ENCODE measurements at regions not wholly inside any gene's neighbourhood (a gene's known extent, or its start where the extent isn't known, plus 50 kb on each side); places are given as distances from the start of the nearest gene placed in this dataset.
"Not testable (repeated sequence)": the region's sequence is repeated elsewhere in the genome, so short reads cannot be mapped to it uniquely, and the experiment has no call there.

- DNase-seq (ENCODE audit: low spot score), result no peak
Observed at GRCh38 chr10:108598831-108599230, 1324.5 kb downstream of the XPNPEP1 start.

GRCh38 chr10:108598320-108598695 lies 1325.0 kb downstream of the XPNPEP1 start:
- DNase-seq (ENCODE audit: low spot score), result no peak

GRCh38 chr10:108597657-108598319 lies 1325.5 kb downstream of the XPNPEP1 start:
- no peak for DNase-seq (ENCODE audit: low spot score)

GRCh38 chr10:108597031-108597430 lies 1326.3 kb downstream of the XPNPEP1 start:
- no peak for DNase-seq (ENCODE audit: low spot score)

- DNase-seq (ENCODE audit: low spot score), result no peak
Observed at GRCh38 chr10:108592956-108593355, 1330.4 kb downstream of the XPNPEP1 start.

- no peak for DNase-seq (ENCODE audit: low spot score)
Observed at GRCh38 chr10:108591417-108591816, 1331.9 kb downstream of the XPNPEP1 start.

- no peak for DNase-seq (ENCODE audit: low spot score)
Observed at GRCh38 chr10:108586424-108586823, 1336.9 kb downstream of the XPNPEP1 start.

- no peak for DNase-seq (ENCODE audit: low spot score)
Observed at GRCh38 chr10:108583877-108584276, 1339.4 kb downstream of the XPNPEP1 start.

- no peak for DNase-seq (ENCODE audit: low spot score)
Observed at GRCh38 chr10:108582888-108583287, 1340.4 kb downstream of the XPNPEP1 start.

GRCh38 chr10:108582387-108582786 lies 1340.9 kb downstream of the XPNPEP1 start:
- DNase-seq (ENCODE audit: low spot score), result no peak

- no peak for DNase-seq (ENCODE audit: low spot score)
Observed at GRCh38 chr10:108578258-108578657, 1345.1 kb downstream of the XPNPEP1 start.

- no peak for DNase-seq (ENCODE audit: low spot score)
Observed at GRCh38 chr10:108574233-108574632, 1349.1 kb downstream of the XPNPEP1 start.

- DNase-seq (ENCODE audit: low spot score), result no peak
Observed at GRCh38 chr10:108568824-108569223, 1354.5 kb downstream of the XPNPEP1 start.

- DNase-seq (ENCODE audit: low spot score), result no peak
Observed at GRCh38 chr10:108567899-108568752, 1355.2 kb downstream of the XPNPEP1 start.

GRCh38 chr10:108566316-108567107 lies 1356.8 kb downstream of the XPNPEP1 start:
- no peak for DNase-seq (ENCODE audit: low spot score)

GRCh38 chr10:108562105-108562504 lies 1361.2 kb downstream of the XPNPEP1 start:
- DNase-seq (ENCODE audit: low spot score), result no peak

- no peak for DNase-seq (ENCODE audit: low spot score)
Observed at GRCh38 chr10:108561649-108562048, 1361.7 kb downstream of the XPNPEP1 start.

- no peak for DNase-seq (ENCODE audit: low spot score)
Observed at GRCh38 chr10:108560488-108560887, 1362.8 kb downstream of the XPNPEP1 start.

- DNase-seq (ENCODE audit: low spot score), result no peak
Observed at GRCh38 chr10:108556186-108556585, 1367.1 kb downstream of the XPNPEP1 start.

- no peak for DNase-seq (ENCODE audit: low spot score)
Observed at GRCh38 chr10:108545921-108546320, 1377.4 kb downstream of the XPNPEP1 start.

- DNase-seq (ENCODE audit: low spot score), result peak; percentile 54
Observed at GRCh38 chr10:108544500-108545120, 1378.7 kb downstream of the XPNPEP1 start.

GRCh38 chr10:108533551-108533950 lies 1369.0 kb upstream of the SORCS1 start:
- not testable (repeated sequence) for DNase-seq (ENCODE audit: low spot score)
